Muscle of leg (tissue), 3 donors: ENCODE measurements at regions not wholly inside any gene's neighbourhood (a gene's known extent, or its start where the extent isn't known, plus 50 kb on each side); places are given as distances from the start of the nearest gene placed in this dataset.

Experiments used
- DNase-seq: peaks from one replicate; pipeline ENCODE4 v3.0.0; 2013
- H3K27ac ChIP-seq: one replicate; pipeline ENCODE4 v1.5.1; 2013; ENCODE audit warnings: mild to moderate bottlenecking, low read length, control low read depth
- H3K27me3 ChIP-seq: one replicate; pipeline ENCODE4 v1.6.1; 2013; ENCODE audit warnings: low read length; ENCODE audit not compliant: control insufficient read depth, insufficient read depth
- H3K36me3 ChIP-seq: one replicate; pipeline ENCODE4 v1.6.1; 2013; ENCODE audit warnings: low read length; ENCODE audit not compliant: control insufficient read depth, insufficient read depth
- H3K4me1 ChIP-seq: one replicate; pipeline ENCODE4 v1.6.1; 2013; ENCODE audit warnings: low read length; ENCODE audit not compliant: control insufficient read depth, insufficient read depth
- H3K4me3 ChIP-seq: one replicate; pipeline ENCODE4 v1.5.1; 2013; ENCODE audit warnings: low read length, control low read depth
- H3K9me3 ChIP-seq: replicated peaks from 2 replicates; pipeline ENCODE4 v1.6.1; 2013; ENCODE audit warnings: low read depth, low read length; ENCODE audit not compliant: control insufficient read depth
- WGBS: methylation state at CpG from one replicate; pipeline ENCODE4 v1.1.5; 2013; ENCODE audit warnings: missing lambda C conversion rate; ENCODE audit not compliant: insufficient coverage; 5-methylcytosine and 5-hydroxymethylcytosine counted together

DNA sequence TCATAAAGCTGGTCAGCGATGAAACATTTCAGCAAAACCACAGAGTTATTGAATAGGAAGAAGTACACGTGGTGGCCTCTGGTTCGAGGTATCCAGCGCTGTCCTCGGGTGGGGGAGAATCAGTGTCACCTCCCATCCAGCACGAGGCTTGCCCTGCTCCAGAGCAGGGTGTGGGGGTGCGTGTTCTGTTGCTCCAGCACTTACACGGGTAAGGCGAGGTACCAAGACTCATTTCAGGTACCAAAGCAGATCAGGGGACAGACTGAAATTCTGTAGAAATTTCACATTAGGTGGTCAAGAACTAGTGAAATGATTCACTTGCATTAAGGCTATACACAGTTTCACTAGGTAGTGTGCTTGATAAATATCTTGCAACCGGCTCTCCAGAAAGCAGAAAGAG is 164.2 kb upstream of the SOX1 start:
- H3K4me1 ChIP-seq: peaks cover 13% of the 10 kb centered on the region
- no peak for DNase-seq
- H3K4me3 ChIP-seq: no peak overlapping the region
- no peaks in the 10 kb centered on the region for H3K36me3 ChIP-seq
- 85% methylated on average over 9 of the region's 10 CpGs for WGBS
- no peak overlapping the region for H3K27ac ChIP-seq
- H3K27me3 ChIP-seq: peaks cover 13% of the 10 kb centered on the region
- no peaks in the 10 kb centered on the region for H3K9me3 ChIP-seq

- no peak for DNase-seq
- no peak overlapping the region for H3K27ac ChIP-seq
- peaks cover 13% of the 10 kb centered on the region for H3K27me3 ChIP-seq
- peaks cover 13% of the 10 kb centered on the region for H3K4me1 ChIP-seq
- H3K9me3 ChIP-seq: no peaks in the 10 kb centered on the region
- 78% methylated on average over 5 of the region's 5 CpGs for WGBS
- no peak overlapping the region for H3K4me3 ChIP-seq
- no peaks in the 10 kb centered on the region for H3K36me3 ChIP-seq
These were observed 163.8 kb upstream of the SOX1 start for GRCh38 chr13:111903143-111903542.

DNA sequence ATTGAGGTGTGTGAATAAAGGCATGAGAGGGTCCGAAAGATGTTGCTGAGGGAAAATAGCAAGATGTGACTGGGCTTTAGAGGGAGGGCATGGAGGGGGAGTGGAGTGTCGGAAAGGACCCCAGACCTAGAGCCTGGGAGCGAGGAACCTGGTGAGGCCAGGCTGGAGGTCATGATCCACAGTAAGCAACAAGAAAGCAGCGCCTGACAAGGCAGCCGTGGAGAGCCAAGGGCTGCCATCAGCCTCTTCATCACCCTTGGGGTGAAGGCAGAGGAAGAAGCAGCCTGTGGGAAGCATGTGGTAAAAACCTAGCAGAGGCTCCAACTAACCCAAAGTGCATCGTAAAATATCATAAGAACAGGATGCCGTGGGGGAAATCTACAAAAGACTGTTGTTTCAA is 162.8 kb upstream of the SOX1 start:
- WGBS: 76% methylated on average over 6 of the region's 7 CpGs

GRCh38 chr13:111904701-111905608 is 162.0 kb upstream of the SOX1 start:
- peaks cover 13% of the 10 kb centered on the region for H3K4me1 ChIP-seq
- no peak for DNase-seq
- WGBS: 89% methylated on average over 27 of the region's 47 CpGs
- no peaks in the 10 kb centered on the region for H3K9me3 ChIP-seq
- no peak overlapping the region for H3K27ac ChIP-seq
- H3K4me3 ChIP-seq: no peak overlapping the region
- peaks cover 6% of the 10 kb centered on the region for H3K27me3 ChIP-seq
- H3K36me3 ChIP-seq: no peaks in the 10 kb centered on the region

More for the DNA sequence above, 162.8 kb upstream of the SOX1 start:
- Histone ChIP-seq H3K36me3 (no peaks in the 10 kb centered on the region), H3K4me1 (peaks cover 13% of the 10 kb centered on the region), H3K9me3 (no peaks in the 10 kb centered on the region), H3K27ac (no peak overlapping the region), H3K27me3 (peaks cover 9% of the 10 kb centered on the region), H3K4me3 (no peak overlapping the region)
- no peak for DNase-seq

DNA sequence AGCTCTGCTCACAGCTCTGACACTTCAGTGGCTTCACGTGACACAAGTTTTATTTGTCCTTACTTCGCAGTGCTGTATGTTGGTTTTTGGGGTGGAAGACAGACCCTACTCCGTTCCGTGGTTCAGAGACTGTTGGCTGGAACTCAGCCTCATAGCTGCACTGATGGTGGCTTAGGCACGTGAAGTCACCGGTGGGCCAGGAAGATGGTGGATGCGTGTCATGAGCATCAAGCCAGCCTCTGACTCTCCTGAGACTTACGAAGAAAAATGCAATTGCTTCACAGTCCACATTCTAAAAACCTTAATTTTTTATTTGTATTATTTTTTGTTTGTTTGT is 161.4 kb upstream of the SOX1 start:
- Histone ChIP-seq H3K27ac (no peak overlapping the region), H3K4me3 (no peak overlapping the region), H3K27me3 (peaks cover 3% of the 10 kb centered on the region), H3K36me3 (no peaks in the 10 kb centered on the region), H3K4me1 (peaks cover 7% of the 10 kb centered on the region), H3K9me3 (no peaks in the 10 kb centered on the region)
- 81% methylated on average over 4 of the region's 8 CpGs for whole genome bisulfite sequencing
- DNase-seq: no peak

DNA sequence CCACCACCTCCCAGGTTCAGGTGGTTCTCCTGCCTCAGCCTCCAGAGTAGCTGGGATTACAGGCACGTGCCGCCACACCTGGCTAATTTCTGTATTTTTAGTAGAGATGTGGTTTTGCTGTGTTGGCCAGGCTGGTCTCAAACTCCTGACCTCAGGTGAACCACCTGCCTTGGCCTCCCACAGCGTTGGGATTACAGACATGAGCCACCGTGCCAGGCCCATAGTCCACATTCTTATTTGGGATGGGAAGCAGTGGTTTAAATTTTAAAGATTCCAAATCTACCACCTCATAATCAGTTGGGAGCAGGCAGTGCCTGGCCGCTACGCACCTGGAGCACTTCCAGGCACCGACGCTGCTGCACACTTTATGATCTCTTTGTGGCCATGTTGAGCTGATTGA is 160.6 kb upstream of the SOX1 start:
- H3K27me3 ChIP-seq: peaks cover 3% of the 10 kb centered on the region
- no peaks in the 10 kb centered on the region for H3K36me3 ChIP-seq
- no peak for DNase-seq
- no peaks in the 10 kb centered on the region for H3K9me3 ChIP-seq
- no peak overlapping the region for H3K27ac ChIP-seq
- H3K4me3 ChIP-seq: no peak overlapping the region
- 80% methylated on average over 1 of the region's 8 CpGs for WGBS
- H3K4me1 ChIP-seq: peaks cover 2% of the 10 kb centered on the region

- Histone ChIP-seq H3K27ac (no peak overlapping the region), H3K36me3 (no peaks in the 10 kb centered on the region), H3K9me3 (no peaks in the 10 kb centered on the region), H3K4me1 (no peaks in the 10 kb centered on the region), H3K4me3 (no peak overlapping the region), H3K27me3 (peaks cover 7% of the 10 kb centered on the region)
- DNase-seq: no peak
- WGBS: 72% methylated on average over 7 of the region's 9 CpGs
These were observed 160.1 kb upstream of the SOX1 start for GRCh38 chr13:111906816-111907215.

- no peaks in the 10 kb centered on the region for H3K36me3 ChIP-seq
- no peaks in the 10 kb centered on the region for H3K4me1 ChIP-seq
- H3K27ac ChIP-seq: no peak overlapping the region
- WGBS: 75% methylated on average over 5 of the region's 5 CpGs
- H3K9me3 ChIP-seq: no peaks in the 10 kb centered on the region
- H3K27me3 ChIP-seq: peaks cover 12% of the 10 kb centered on the region
- no peak overlapping the region for H3K4me3 ChIP-seq
- no peak for DNase-seq
These were observed 159.5 kb upstream of the SOX1 start for GRCh38 chr13:111907341-111907880.

DNA sequence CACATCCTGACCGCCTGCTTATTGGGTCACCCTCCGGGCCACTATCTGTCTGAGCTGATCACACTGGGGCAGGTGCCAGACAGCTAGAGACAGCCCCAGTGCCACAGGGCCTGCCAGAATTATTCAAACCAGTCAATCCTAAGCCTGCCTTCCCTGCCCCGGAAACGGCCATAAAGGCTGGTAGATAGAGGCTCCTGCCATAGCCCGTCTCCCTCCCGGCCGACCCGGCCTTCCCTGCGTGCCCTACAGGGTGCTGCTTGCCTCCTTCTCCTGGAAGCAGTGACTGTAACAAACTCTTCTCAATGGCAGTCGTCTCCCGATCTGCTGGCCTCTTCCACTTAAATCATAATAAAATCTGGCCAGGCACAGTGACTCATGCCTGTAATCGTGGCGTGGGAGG is 158.6 kb upstream of the SOX1 start:
- WGBS: 90% methylated on average over 9 of the region's 13 CpGs

DNA sequence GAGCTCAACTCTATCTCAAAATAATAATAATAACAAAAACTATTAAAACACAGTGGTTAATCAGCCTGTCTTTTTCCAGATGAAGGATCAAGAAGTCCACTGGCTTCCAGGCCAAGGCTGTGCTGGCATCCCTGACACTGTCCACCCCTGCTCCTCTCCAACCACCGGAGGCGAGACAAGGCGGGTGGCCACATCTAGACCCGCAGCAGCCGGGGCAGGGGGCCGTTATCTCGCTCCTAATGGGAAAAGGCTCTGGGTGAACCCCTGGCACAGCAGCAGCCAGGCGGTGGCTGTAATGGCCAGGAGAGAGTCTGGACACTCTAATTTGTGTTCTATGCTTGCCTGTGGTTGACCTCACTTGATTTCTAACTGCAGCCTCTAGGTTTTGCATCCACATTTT is 158.0 kb upstream of the SOX1 start:
- Histone ChIP-seq H3K36me3 (no peaks in the 10 kb centered on the region), H3K4me1 (peaks cover 8% of the 10 kb centered on the region), H3K27me3 (peaks cover 25% of the 10 kb centered on the region), H3K4me3 (no peak overlapping the region), H3K9me3 (no peaks in the 10 kb centered on the region), H3K27ac (no peak overlapping the region)
- WGBS: 88% methylated on average over 8 of the region's 8 CpGs
- DNase-seq: no peak

More for the DNA sequence above, 158.6 kb upstream of the SOX1 start:
- Histone ChIP-seq H3K4me3 (no peak overlapping the region), H3K27ac (no peak overlapping the region), H3K9me3 (no peaks in the 10 kb centered on the region), H3K27me3 (peaks cover 21% of the 10 kb centered on the region), H3K4me1 (peaks cover 5% of the 10 kb centered on the region), H3K36me3 (no peaks in the 10 kb centered on the region)
- no peak for DNase-seq
